Lung (tissue), 11 donors: ENCODE measurements at regions not wholly inside any gene's neighbourhood (a gene's known extent, or its start where the extent isn't known, plus 50 kb on each side); places are given as distances from the start of the nearest gene placed in this dataset.

Experiments
- ATAC-seq: fragments of 200-7000 bp; cut with Tn5 transposase; one replicate; pipeline ENCODE4 v1.9.1; 2020; ENCODE audit warnings: moderate number of reproducible peaks; ENCODE audit not compliant: insufficient read depth, low FRiP score
- DNase-seq, 3 donors: peaks; one replicate each; pipeline ENCODE4 v3.0.0-alpha.2; 2013 to 2017
- H3K27ac ChIP-seq, 2 donors: one replicate each; pipeline ENCODE4 v1.5.1; 2013; ENCODE audit warnings: mild to moderate bottlenecking in 2 of 2, moderate library complexity in 2 of 2, control low read depth in 1 of 2, inconsistent platforms in 1 of 2, low read depth in 1 of 2, low read length in 1 of 2
- H3K27me3 ChIP-seq, 3 donors: one replicate each; pipeline ENCODE4 v1.5.1; 2013; ENCODE audit warnings: low read length in 2 of 3; ENCODE audit not compliant: control insufficient read depth in 3 of 3, insufficient read depth in 3 of 3
- H3K36me3 ChIP-seq, 4 donors: one replicate each; pipeline ENCODE4 v1.5.1; 2013; ENCODE audit warnings: low read length in 4 of 4, mild to moderate bottlenecking in 1 of 4, moderate library complexity in 1 of 4; ENCODE audit not compliant: control insufficient read depth in 4 of 4, insufficient read depth in 4 of 4
- H3K4me1 ChIP-seq, 5 donors: one replicate each; pipeline ENCODE4 v1.5.1; 2013; ENCODE audit warnings: low read length in 5 of 5, mild to moderate bottlenecking in 2 of 5, moderate library complexity in 1 of 5; ENCODE audit not compliant: control insufficient read depth in 5 of 5, insufficient read depth in 5 of 5
- H3K4me3 ChIP-seq: one replicate; pipeline ENCODE4 v1.5.1; 2013; ENCODE audit warnings: mild to moderate bottlenecking, control low read depth, moderate library complexity
- H3K9ac ChIP-seq, 2 donors: one replicate each; pipeline ENCODE4 v1.5.1; 2013; ENCODE audit warnings: low read length in 2 of 2, control low read depth in 1 of 2; ENCODE audit not compliant: insufficient read depth in 1 of 2
- H3K9me3 ChIP-seq, 4 donors: one replicate each; pipeline ENCODE4 v1.5.1; 2013; ENCODE audit warnings: low read length in 3 of 4, mild to moderate bottlenecking in 1 of 4, moderate library complexity in 1 of 4; ENCODE audit not compliant: control insufficient read depth in 4 of 4, insufficient read depth in 3 of 4
- WGBS, 2 donors: extraction: QIAGEN DNeasy Blood & Tissue Kit; methylation state at CpG; one replicate each; pipeline ENCODE4 v1.1.7; 2013; 5-methylcytosine and 5-hydroxymethylcytosine counted together
- TF ChIP-seq, protein P1 (sequence below): IDR thresholded peaks from 2 replicates; pipeline ENCODE4 v1.5.1; 2012; ENCODE audit warnings: mild to moderate bottlenecking; ENCODE audit errors: control extremely low read depth, extremely low read depth
- donor health status: control.
- donor health status: control.
- donor health status: Bipolar disorder and iron deficiency.
- donor health status: healthy.
- donor health status: DM: yes; HTN: yes; CAD: no.

DNA sequence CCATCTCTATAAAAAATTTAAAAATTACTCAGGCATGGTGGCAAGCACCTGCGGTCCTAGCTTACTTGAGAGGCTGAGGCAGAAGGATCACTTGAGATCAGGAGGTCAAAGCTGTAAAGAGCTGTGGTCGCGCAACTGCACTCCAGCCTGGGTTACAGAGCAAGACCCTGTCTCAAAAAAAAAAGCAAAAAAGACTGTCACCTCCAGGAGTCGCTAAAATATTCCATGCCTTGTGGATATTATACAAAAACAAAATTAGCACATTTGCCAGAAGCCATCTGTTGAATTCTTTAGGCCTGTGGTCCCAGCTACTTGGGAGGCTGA, 87.0 kb upstream of the SDK1 start:
- Histone ChIP-seq H3K9ac (no peak overlapping the region), H3K9me3 (no peaks in the 10 kb centered on the region), H3K4me3 (no peak overlapping the region), H3K27me3 (no peaks in the 10 kb centered on the region), H3K4me1 (peaks cover 0 to 5% (median 3%) of the 10 kb centered on the region in 5 donors), H3K36me3 (no peaks in the 10 kb centered on the region), H3K27ac (no peak overlapping the region)
- TF ChIP-seq, protein P1, sequence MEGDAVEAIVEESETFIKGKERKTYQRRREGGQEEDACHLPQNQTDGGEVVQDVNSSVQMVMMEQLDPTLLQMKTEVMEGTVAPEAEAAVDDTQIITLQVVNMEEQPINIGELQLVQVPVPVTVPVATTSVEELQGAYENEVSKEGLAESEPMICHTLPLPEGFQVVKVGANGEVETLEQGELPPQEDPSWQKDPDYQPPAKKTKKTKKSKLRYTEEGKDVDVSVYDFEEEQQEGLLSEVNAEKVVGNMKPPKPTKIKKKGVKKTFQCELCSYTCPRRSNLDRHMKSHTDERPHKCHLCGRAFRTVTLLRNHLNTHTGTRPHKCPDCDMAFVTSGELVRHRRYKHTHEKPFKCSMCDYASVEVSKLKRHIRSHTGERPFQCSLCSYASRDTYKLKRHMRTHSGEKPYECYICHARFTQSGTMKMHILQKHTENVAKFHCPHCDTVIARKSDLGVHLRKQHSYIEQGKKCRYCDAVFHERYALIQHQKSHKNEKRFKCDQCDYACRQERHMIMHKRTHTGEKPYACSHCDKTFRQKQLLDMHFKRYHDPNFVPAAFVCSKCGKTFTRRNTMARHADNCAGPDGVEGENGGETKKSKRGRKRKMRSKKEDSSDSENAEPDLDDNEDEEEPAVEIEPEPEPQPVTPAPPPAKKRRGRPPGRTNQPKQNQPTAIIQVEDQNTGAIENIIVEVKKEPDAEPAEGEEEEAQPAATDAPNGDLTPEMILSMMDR: no peak
- WGBS, 2 donors: 73 to 80% methylated on average over 4 of the region's 4 CpGs
- ATAC-seq (no peak), DNase-seq (no peak)

DNA sequence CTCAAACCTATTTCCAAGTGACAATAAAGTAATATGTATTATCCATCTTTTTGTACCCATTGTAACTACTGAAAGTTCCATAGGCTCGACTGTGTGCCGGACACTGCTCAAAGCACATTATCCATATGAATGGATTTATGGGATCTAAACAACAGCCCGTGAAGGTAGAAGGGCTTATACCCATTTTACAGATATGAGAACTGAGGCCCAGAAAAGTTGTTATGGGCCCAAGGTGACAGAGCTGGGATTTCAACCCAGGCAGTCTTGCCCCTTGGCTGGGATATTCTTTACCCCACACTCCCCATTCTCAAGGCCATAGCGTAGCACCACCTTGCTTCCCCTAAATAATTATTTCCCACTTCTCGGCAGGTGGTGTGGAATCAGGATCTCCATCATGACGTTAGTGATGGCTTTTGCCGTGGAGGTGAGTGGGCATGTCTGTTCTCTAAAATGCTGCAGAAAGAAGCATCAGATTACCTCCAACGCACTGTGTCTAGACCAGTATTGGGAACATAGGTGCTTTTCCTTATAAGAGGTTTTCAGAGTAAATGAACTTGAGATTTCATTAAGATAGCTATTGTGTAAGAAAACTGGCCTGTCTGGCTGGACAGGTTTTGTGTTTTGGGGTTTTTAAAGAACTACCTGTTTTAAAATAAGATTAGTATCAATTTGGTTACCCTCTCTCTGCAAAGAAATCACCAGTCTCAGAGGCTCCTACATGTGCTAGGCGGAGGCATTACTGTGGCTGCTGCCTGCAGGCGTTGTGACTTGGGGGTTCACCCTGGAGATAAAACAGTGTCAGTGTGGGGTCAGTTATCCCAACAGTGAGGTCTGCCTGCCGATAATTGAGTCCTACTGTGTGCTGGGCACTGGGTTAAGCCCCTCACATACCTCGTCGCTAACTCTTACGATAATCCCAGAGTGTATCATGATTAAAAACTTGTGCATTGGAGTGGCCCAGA, 85.1 kb upstream of the SDK1 start:
- Histone ChIP-seq H3K9ac (no peak overlapping the region), H3K9me3 (no peaks in the 10 kb centered on the region), H3K27me3 (no peaks in the 10 kb centered on the region), H3K4me1 (peaks cover 0 to 5% (median 3%) of the 10 kb centered on the region in 5 donors), H3K36me3 (no peaks in the 10 kb centered on the region), H3K27ac (peak overlapping the region in 1 of 2 donors; percentile 20), H3K4me3 (no peak overlapping the region)
- TF ChIP-seq, protein P1: no peak
- 75 to 93% methylated on average over 14 of the region's 14 CpGs for WGBS, 2 donors
- ATAC-seq: no peak
- peak; percentile 57 to 84 (median 69) for DNase-seq

DNA sequence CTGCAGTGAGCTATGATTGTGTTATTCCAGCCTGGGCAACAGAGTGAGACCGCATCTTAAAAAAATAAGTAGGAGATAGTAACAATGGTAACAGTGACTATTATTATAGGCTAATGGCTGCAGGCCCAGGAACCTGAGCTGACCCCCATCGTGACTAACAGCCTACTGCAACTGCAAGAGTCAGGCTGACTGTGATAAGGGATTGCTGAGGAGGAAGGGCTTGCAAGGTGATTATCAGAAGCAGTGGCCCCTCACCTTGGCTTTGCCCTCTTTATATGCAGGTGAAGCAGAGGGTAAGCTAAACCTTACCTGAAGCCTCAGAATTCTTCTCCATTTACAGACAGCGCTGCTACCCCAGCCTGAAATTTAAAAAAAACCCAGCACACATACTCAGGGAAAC, 83.9 kb upstream of the SDK1 start:
- Histone ChIP-seq H3K9me3 (no peaks in the 10 kb centered on the region), H3K27me3 (no peaks in the 10 kb centered on the region), H3K27ac (peak overlapping the region in 1 of 2 donors; percentile 53), H3K4me3 (no peak overlapping the region), H3K4me1 (peaks cover 0 to 5% (median 3%) of the 10 kb centered on the region in 5 donors), H3K36me3 (no peaks in the 10 kb centered on the region), H3K9ac (no peak overlapping the region)
- ATAC-seq (no peak), DNase-seq (no peak)
- WGBS, 2 donors: 79 to 88% methylated on average over 3 of the region's 3 CpGs
- TF ChIP-seq, protein P1: no peak
